ENCODE measurements at regions not wholly inside any gene's neighbourhood (a gene's known extent, or its start where the extent isn't known, plus 50 kb on each side); places are given as distances from the start of the nearest gene placed in this dataset.
A peak's percentile ranks its signal among the peaks of the same experiment; 100 is the strongest.
"Not testable (repeated sequence)": the region's sequence is repeated elsewhere in the genome, so short reads cannot be mapped to it uniquely, and the experiment has no call there.

DNA sequence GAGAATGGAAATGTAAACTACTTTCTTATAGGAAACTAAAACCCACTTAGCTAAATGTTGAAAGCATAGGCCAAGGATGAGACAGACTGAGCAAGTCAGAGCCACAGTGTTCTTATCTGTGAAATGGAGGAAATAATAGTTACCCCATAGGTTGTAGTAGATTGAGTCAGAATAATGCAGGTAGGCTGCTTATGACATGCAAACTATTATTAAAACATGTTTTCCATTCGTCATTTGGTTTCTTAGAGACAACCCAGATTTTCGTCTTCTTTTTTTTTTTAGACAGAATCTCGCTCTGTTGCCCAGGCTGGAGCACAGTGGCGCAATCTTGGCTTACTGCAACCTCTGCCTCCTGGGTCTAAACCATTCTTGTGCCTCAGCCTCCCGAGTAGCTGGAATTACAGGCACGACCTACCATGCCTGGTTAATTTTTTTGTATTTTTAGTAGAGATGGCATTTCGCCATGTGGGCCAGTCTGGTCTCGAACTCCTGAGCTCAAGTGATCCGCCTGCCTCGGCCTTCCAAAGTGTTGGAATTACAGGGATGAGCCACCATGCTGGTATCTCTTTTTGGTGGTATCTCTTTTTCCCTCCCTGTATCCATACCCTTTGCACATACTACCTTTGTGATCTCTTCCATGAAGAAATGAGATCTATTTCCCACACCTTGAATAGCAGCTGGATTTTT is 196.5 kb upstream of the ZNF217 start:
- H3K9me2 ChIP-seq (ENCODE audit: insufficient read depth) = no peaks in the 10 kb centered on the region
- H3K36me3 ChIP-seq (ENCODE audit: low read depth) = no peaks in the 10 kb centered on the region
- H2AFZ ChIP-seq = no peak overlapping the region
- peaks cover 24% of the 10 kb centered on the region for H3F3A ChIP-seq (ENCODE audit: insufficient read depth)
- no peaks in the 10 kb centered on the region for H3K79me2 ChIP-seq (ENCODE audit: insufficient read depth)
- peak; percentile 48 for DNase-seq
- peak overlapping the region; percentile 92 for H3K27ac ChIP-seq
- no peak for TF ChIP-seq EZH2 (IDR thresholded peaks at IDR 0.05; ENCODE audit: insufficient read depth, poor library complexity, severe bottlenecking)
- no peak for TF ChIP-seq EZH2phosphoT487 (IDR thresholded peaks at IDR 0.05; ENCODE audit: insufficient read depth, low read depth)
- in situ Hi-C loops (cut with MboI) = no loop called here
- no peak overlapping the region for H3K4me3 ChIP-seq
- no peaks in the 10 kb centered on the region for H4K20me1 ChIP-seq (ENCODE audit: insufficient read depth)
- WGBS, 2 experiments (ENCODE audit: low coverage in 1 of 2, low lambda C conversion rate in 2 of 2, missing lambda C conversion rate in 2 of 2) = 93 to 94% methylated on average over 10 of the region's 10 CpGs
- no peaks in the 10 kb centered on the region for H3K9me3 ChIP-seq (ENCODE audit: low read depth)
- H3K4me2 ChIP-seq (ENCODE audit: unreplicated experiment) = peak overlapping the region; percentile 36
- H3K9ac ChIP-seq = peak overlapping the region; percentile 72
- peaks cover 26% of the 10 kb centered on the region for H3K4me1 ChIP-seq (ENCODE audit: insufficient read depth)
- no peaks in the 10 kb centered on the region for H3K27me3 ChIP-seq (replicated peaks; ENCODE audit: insufficient read depth)

DNA sequence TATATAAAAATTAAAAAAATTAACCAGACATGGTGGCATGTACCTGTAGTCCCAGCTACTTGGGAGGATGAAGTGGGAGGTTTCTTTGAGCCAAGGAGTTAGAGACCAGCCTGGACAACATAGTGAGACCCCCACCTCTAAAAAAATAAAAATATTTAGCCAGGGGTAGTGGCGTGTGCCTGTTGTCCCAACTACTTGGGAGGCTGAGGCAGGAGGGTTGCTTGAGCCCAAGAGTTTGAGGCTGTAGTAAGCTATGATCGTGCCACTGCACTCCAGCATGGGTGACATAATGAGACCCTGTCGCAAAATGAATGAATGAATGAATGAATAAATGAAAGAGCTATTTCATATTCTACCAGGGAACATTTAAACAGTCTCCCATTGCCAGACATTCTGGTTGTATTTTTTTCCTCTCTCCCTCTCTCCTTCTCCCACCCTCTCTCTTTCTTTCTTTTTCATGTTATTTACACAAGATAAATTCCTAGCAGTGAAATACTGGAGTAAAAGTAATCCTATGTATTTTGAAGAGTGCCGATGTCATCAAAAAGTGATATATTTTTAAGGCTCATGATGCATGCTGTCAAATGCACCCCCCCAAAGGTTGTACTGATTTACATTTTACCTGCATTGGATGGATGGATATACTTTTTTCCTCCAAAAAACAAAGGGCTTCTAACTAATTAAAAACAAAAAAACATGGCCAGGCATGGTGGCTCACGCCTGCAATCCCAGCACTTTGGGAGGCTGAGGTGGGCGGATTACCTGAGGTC is 194.8 kb upstream of the ZNF217 start:
- no peaks in the 10 kb centered on the region for H3K9me3 ChIP-seq (ENCODE audit: low read depth)

GRCh38 chr20:53787491-53787931 is 193.9 kb upstream of the ZNF217 start:
- H3K79me2 ChIP-seq (ENCODE audit: insufficient read depth); H3K36me3 ChIP-seq (ENCODE audit: low read depth); H3K9me2 ChIP-seq (ENCODE audit: insufficient read depth); H3K9me3 ChIP-seq (ENCODE audit: low read depth); H3K27ac ChIP-seq; H3K9ac ChIP-seq; H3K27me3 ChIP-seq (replicated peaks; ENCODE audit: insufficient read depth); H3K4me3 ChIP-seq; H2AFZ ChIP-seq; H4K20me1 ChIP-seq (ENCODE audit: insufficient read depth); H3K4me2 ChIP-seq (ENCODE audit: unreplicated experiment); in situ Hi-C loops (cut with MboI): not testable (repeated sequence)
- Histone ChIP-seq H3K4me1 (ENCODE audit: insufficient read depth) (peaks cover 26% of the 10 kb centered on the region), H3F3A (ENCODE audit: insufficient read depth) (peaks cover 24% of the 10 kb centered on the region)
- 85 to 89% methylated on average over 8 of the region's 8 CpGs for WGBS, 2 experiments (ENCODE audit: low coverage in 1 of 2, low lambda C conversion rate in 2 of 2, missing lambda C conversion rate in 2 of 2)
- peak; percentile 16 for DNase-seq

More for the DNA sequence above, 194.8 kb upstream of the ZNF217 start:
- no peak overlapping the region for H3K9ac ChIP-seq
- no peak overlapping the region for H3K4me2 ChIP-seq (ENCODE audit: unreplicated experiment)
- no peaks in the 10 kb centered on the region for H3K27me3 ChIP-seq (replicated peaks; ENCODE audit: insufficient read depth)
- H3F3A ChIP-seq (ENCODE audit: insufficient read depth) = peaks cover 24% of the 10 kb centered on the region
- H3K9me2 ChIP-seq (ENCODE audit: insufficient read depth) = no peaks in the 10 kb centered on the region
- TF ChIP-seq EZH2phosphoT487 (IDR thresholded peaks at IDR 0.05; ENCODE audit: insufficient read depth, low read depth) = no peak
- no peak for TF ChIP-seq EZH2 (IDR thresholded peaks at IDR 0.05; ENCODE audit: insufficient read depth, poor library complexity, severe bottlenecking)
- H4K20me1 ChIP-seq (ENCODE audit: insufficient read depth) = no peaks in the 10 kb centered on the region
- H3K79me2 ChIP-seq (ENCODE audit: insufficient read depth) = no peaks in the 10 kb centered on the region
- no peak for DNase-seq
- no peak overlapping the region for H3K4me3 ChIP-seq
- H2AFZ ChIP-seq = no peak overlapping the region
- no peak overlapping the region for H3K27ac ChIP-seq
- H3K4me1 ChIP-seq (ENCODE audit: insufficient read depth) = peaks cover 26% of the 10 kb centered on the region
- no peaks in the 10 kb centered on the region for H3K36me3 ChIP-seq (ENCODE audit: low read depth)
- in situ Hi-C loops (cut with MboI) = no loop called here
- WGBS, 2 experiments (ENCODE audit: low coverage in 1 of 2, low lambda C conversion rate in 2 of 2, missing lambda C conversion rate in 2 of 2) = 95 to 97% methylated on average over 6 of the region's 6 CpGs

GRCh38 chr20:53786445-53787267 is 193.0 kb upstream of the ZNF217 start:
- no peaks in the 10 kb centered on the region for H3K9me3 ChIP-seq (ENCODE audit: low read depth)
- TF ChIP-seq EZH2phosphoT487 (IDR thresholded peaks at IDR 0.05; ENCODE audit: insufficient read depth, low read depth) (no peak), EZH2 (IDR thresholded peaks at IDR 0.05; ENCODE audit: insufficient read depth, poor library complexity, severe bottlenecking) (no peak)
- H4K20me1 ChIP-seq (ENCODE audit: insufficient read depth) = no peaks in the 10 kb centered on the region
- H3K4me1 ChIP-seq (ENCODE audit: insufficient read depth) = peaks cover 26% of the 10 kb centered on the region
- no peak overlapping the region for H3K4me3 ChIP-seq
- peaks cover 24% of the 10 kb centered on the region for H3F3A ChIP-seq (ENCODE audit: insufficient read depth)
- H3K9ac ChIP-seq = no peak overlapping the region
- no peak overlapping the region for H3K27ac ChIP-seq
- in situ Hi-C loops (cut with MboI) = no loop called here
- no peaks in the 10 kb centered on the region for H3K9me2 ChIP-seq (ENCODE audit: insufficient read depth)
- H3K36me3 ChIP-seq (ENCODE audit: low read depth) = no peaks in the 10 kb centered on the region
- peak; percentile 13 for DNase-seq
- no peak overlapping the region for H3K4me2 ChIP-seq (ENCODE audit: unreplicated experiment)
- 68 to 70% methylated on average over 9 of the region's 9 CpGs for WGBS, 2 experiments (ENCODE audit: low coverage in 1 of 2, low lambda C conversion rate in 2 of 2, missing lambda C conversion rate in 2 of 2)
- no peaks in the 10 kb centered on the region for H3K79me2 ChIP-seq (ENCODE audit: insufficient read depth)
- no peaks in the 10 kb centered on the region for H3K27me3 ChIP-seq (replicated peaks; ENCODE audit: insufficient read depth)
- 0 out of 2 replicates have a peak overlapping the region, but pooled peaks have one; percentile 17 for H2AFZ ChIP-seq
